ENCODE measurements at regions not wholly inside any gene's neighbourhood (a gene's known extent, or its start where the extent isn't known, plus 50 kb on each side); places are given as distances from the start of the nearest gene placed in this dataset.

- TF ChIP-seq CTCF (IDR thresholded peaks at IDR 0.05; ENCODE audit: low read length) (no peak), EZH2 (optimal IDR thresholded peaks at IDR 0.05; ENCODE audit: low read depth, low read length) (no peak), EZH2phosphoT487 (IDR thresholded peaks at IDR 0.05; ENCODE audit: low read length) (no peak)
Measured at GRCh38 chr1:100607628-100608240, 69.8 kb downstream of the GPR88 start.

Measured in MM.1S (cell line).